B cell (primary cell): ENCODE measurements at regions not wholly inside any gene's neighbourhood (a gene's known extent, or its start where the extent isn't known, plus 50 kb on each side); places are given as distances from the start of the nearest gene placed in this dataset.

Source experiments
- ATAC-seq: fragments of 200-7000 bp; cut with Tn5 transposase; one replicate; pipeline ENCODE4 v1.10.0; 2021; ENCODE audit warnings: low read depth, mild to moderate bottlenecking, moderate number of reproducible peaks, moderate library complexity
- CTCF ChIA-PET: fragments of 350-600 bp; sonication (Branson Sonifier 250); formaldehyde crosslinking; loops from one replicate; lab custom pipeline; 2021; ENCODE audit warnings: antibody characterized with exemption, inconsistent platforms; lab: Charles Lee
- POLR2A ChIA-PET: fragments of 350-600 bp; sonication (Branson Sonifier 250); formaldehyde crosslinking; loops from one replicate; lab custom pipeline; 2021; ENCODE audit warnings: antibody characterized with exemption; lab: Charles Lee
- DNase-seq: peaks from one replicate; pipeline ENCODE4 v3.0.0; 2013
- H2AFZ ChIP-seq: 2 replicates; pipeline ENCODE4 v1.6.1; 2012; ENCODE audit warnings: mild to moderate bottlenecking, low read depth, low read length; ENCODE audit not compliant: insufficient read depth, poor library complexity, severe bottlenecking
- H3K27ac ChIP-seq, 2 donors: 1 replicate in 1 of 2; 2 replicates in 1 of 2; pipeline ENCODE4 v1.5.1; 2012 to 2013; ENCODE audit warnings: low read length in 2 of 2, mild to moderate bottlenecking in 2 of 2, moderate library complexity in 1 of 2
- H3K27me3 ChIP-seq, 4 experiments: fragments of 200-600 bp in 1 of 4; sonication (generic) in 1 of 4; replicated peaks in 1 of 4; 1 replicate in 2 of 4; 2 replicates in 2 of 4; pipeline versions ENCODE4 v1.6.1 to v1.7.0; 2013 to 2016; ENCODE audit warnings: low read length in 3 of 4, mild to moderate bottlenecking in 2 of 4, mixed read lengths in 1 of 4, moderate library complexity in 1 of 4; ENCODE audit not compliant: insufficient read depth in 4 of 4, control insufficient read depth in 3 of 4; ENCODE audit errors: control extremely low read depth in 1 of 4
- H3K36me3 ChIP-seq, 2 experiments: replicated peaks in 1 of 2; 1 replicate in 1 of 2; 2 replicates in 1 of 2; pipeline versions ENCODE4 v1.6.1 to v1.7.1; 2013; ENCODE audit warnings: low read length in 1 of 2; ENCODE audit not compliant: insufficient read depth in 2 of 2, control insufficient read depth in 1 of 2; ENCODE audit errors: control extremely low read depth in 1 of 2, extremely low read depth in 1 of 2
- H3K4me1 ChIP-seq, 2 donors: fragments of 200-600 bp in 1 of 2; sonication (generic) in 1 of 2; 1 replicate in 1 of 2; 2 replicates in 1 of 2; pipeline versions ENCODE4 v1.5.1 to v1.6.1; 2013 to 2017; ENCODE audit warnings: low read length in 2 of 2; ENCODE audit not compliant: control insufficient read depth in 2 of 2, insufficient read depth in 2 of 2
- H3K4me2 ChIP-seq: replicated peaks from 2 replicates; pipeline ENCODE3; 2012; ENCODE audit warnings: mild to moderate bottlenecking, low read depth, low read length; ENCODE audit not compliant: poor library complexity, severe bottlenecking
- H3K4me3 ChIP-seq, 5 experiments: fragments of 200-600 bp in 1 of 5; sonication (generic) in 1 of 5; 1 replicate in 3 of 5; 2 replicates in 2 of 5; pipeline versions ENCODE4 v1.5.1 to v1.7.0; 2011 to 2016; ENCODE audit warnings: low read length in 4 of 5, mild to moderate bottlenecking in 4 of 5, low read depth in 2 of 5, control low read depth in 1 of 5, moderate library complexity in 1 of 5; ENCODE audit not compliant: insufficient read depth in 1 of 5; ENCODE audit errors: control extremely low read depth in 1 of 5, extremely low read depth in 1 of 5
- H3K79me2 ChIP-seq: fragments of 200-600 bp; sonication (generic); one replicate; pipeline ENCODE4 v1.6.0; 2016; ENCODE audit warnings: low read length; ENCODE audit not compliant: control insufficient read depth, insufficient read depth
- H3K9ac ChIP-seq: fragments of 200-600 bp; sonication (generic); 2 replicates; pipeline ENCODE4 v1.6.1; 2017; ENCODE audit warnings: mild to moderate bottlenecking, low read length, moderate library complexity
- H3K9me3 ChIP-seq, 3 donors: one replicate each; pipeline versions ENCODE4 v1.6.1 to v1.7.1; 2013; ENCODE audit warnings: low read length in 2 of 3; ENCODE audit not compliant: control insufficient read depth in 2 of 3, insufficient read depth in 1 of 3; ENCODE audit errors: control extremely low read depth in 1 of 3
- H4K20me1 ChIP-seq: 2 replicates; pipeline ENCODE4 v1.6.0; 2012; ENCODE audit warnings: mild to moderate bottlenecking, low read length; ENCODE audit not compliant: insufficient read depth, control insufficient read depth, poor library complexity, severe bottlenecking
- H3K27ac Mint-ChIP-seq: one replicate; pipeline ENCODE4 v1.8.0; 2021; ENCODE audit warnings: mixed read lengths
- H3K27me3 Mint-ChIP-seq: one replicate; pipeline ENCODE4 v1.8.0; 2021; ENCODE audit warnings: mixed read lengths
- H3K4me1 Mint-ChIP-seq: one replicate; pipeline ENCODE4 v1.8.0; 2021; ENCODE audit warnings: mixed read lengths
- H3K4me3 Mint-ChIP-seq: one replicate; pipeline ENCODE4 v1.8.0; 2021; ENCODE audit warnings: mixed read lengths
- H3K9me3 Mint-ChIP-seq: one replicate; pipeline ENCODE4 v1.8.0; 2022; ENCODE audit warnings: mixed read lengths; ENCODE audit not compliant: insufficient read depth
- EZH2 ChIP-seq: IDR thresholded peaks from 2 replicates; pipeline ENCODE4 v1.6.1; 2012; ENCODE audit warnings: borderline replicate concordance, low read depth, mild to moderate bottlenecking, moderate library complexity, low read length; ENCODE audit not compliant: insufficient read depth, poor library complexity, severe bottlenecking
- WGBS: methylation state at CpG from one replicate; pipeline ENCODE4 v1.1.5; 2013; ENCODE audit warnings: missing lambda C conversion rate; ENCODE audit not compliant: insufficient coverage; 5-methylcytosine and 5-hydroxymethylcytosine counted together
- intact Hi-C: fragments of 100-400 bp; cut with micrococcal nuclease; formaldehyde crosslinking; loops from one replicate; pipeline ENCODE4 v1.10.0; 2022
- TF ChIP-seq, protein P1 (sequence below): fragments of 200-600 bp; IDR thresholded peaks from one replicate; pipeline ENCODE4 v1.8.0; 2022; ENCODE audit warnings: antibody characterized with exemption, mild to moderate bottlenecking

- Histone ChIP-seq H3K4me2 (no peak overlapping the region), H3K79me2 (no peaks in the 10 kb centered on the region), H3K36me3 (no peaks in the 10 kb centered on the region), H3K4me3 (no peak overlapping the region), H4K20me1 (no peaks in the 10 kb centered on the region), H3K9me3 (peaks cover 0 to 22% (median 0%) of the 10 kb centered on the region in 3 donors), H3K27me3 (peaks cover 0 to 4% (median 0%) of the 10 kb centered on the region in 4 experiments), H3K4me1 (no peaks in the 10 kb centered on the region), H2AFZ (no peak overlapping the region), H3K27ac (no peak overlapping the region), H3K9ac (no peak overlapping the region)
- Mint-ChIP-seq H3K27me3 (no peaks in the 10 kb centered on the region), H3K27ac (no peak overlapping the region), H3K4me3 (no peak overlapping the region), H3K9me3 (no peaks in the 10 kb centered on the region), H3K4me1 (no peaks in the 10 kb centered on the region)
- TF ChIP-seq, protein P1, sequence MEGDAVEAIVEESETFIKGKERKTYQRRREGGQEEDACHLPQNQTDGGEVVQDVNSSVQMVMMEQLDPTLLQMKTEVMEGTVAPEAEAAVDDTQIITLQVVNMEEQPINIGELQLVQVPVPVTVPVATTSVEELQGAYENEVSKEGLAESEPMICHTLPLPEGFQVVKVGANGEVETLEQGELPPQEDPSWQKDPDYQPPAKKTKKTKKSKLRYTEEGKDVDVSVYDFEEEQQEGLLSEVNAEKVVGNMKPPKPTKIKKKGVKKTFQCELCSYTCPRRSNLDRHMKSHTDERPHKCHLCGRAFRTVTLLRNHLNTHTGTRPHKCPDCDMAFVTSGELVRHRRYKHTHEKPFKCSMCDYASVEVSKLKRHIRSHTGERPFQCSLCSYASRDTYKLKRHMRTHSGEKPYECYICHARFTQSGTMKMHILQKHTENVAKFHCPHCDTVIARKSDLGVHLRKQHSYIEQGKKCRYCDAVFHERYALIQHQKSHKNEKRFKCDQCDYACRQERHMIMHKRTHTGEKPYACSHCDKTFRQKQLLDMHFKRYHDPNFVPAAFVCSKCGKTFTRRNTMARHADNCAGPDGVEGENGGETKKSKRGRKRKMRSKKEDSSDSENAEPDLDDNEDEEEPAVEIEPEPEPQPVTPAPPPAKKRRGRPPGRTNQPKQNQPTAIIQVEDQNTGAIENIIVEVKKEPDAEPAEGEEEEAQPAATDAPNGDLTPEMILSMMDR = no peak
- no peak for TF ChIP-seq EZH2
- POLR2A ChIA-PET = no interaction called here
- intact Hi-C loops = no loop called here
- CTCF ChIA-PET = no interaction called here
- no peak for DNase-seq
- ATAC-seq = no peak
- WGBS = no CpG with 5 or more reads among the region's 1 CpG
Observed at GRCh38 chr10:43976292-43976691, 327.6 kb upstream of the ZNF32 start.

GRCh38 chr10:43973801-43974200, 325.1 kb upstream of the ZNF32 start:
- Histone ChIP-seq H4K20me1 (no peaks in the 10 kb centered on the region), H3K27me3 (peaks cover 0 to 4% (median 0%) of the 10 kb centered on the region in 4 experiments), H3K36me3 (no peaks in the 10 kb centered on the region), H3K4me2 (no peak overlapping the region), H3K9me3 (peaks cover 0 to 20% (median 0%) of the 10 kb centered on the region in 3 donors), H3K9ac (no peak overlapping the region), H3K79me2 (no peaks in the 10 kb centered on the region), H2AFZ (no peak overlapping the region), H3K4me3 (no peak overlapping the region), H3K27ac (no peak overlapping the region), H3K4me1 (no peaks in the 10 kb centered on the region)
- H3K4me1 Mint-ChIP-seq = no peaks in the 10 kb centered on the region
- no peak overlapping the region for H3K27ac Mint-ChIP-seq
- H3K9me3 Mint-ChIP-seq = no peaks in the 10 kb centered on the region
- ATAC-seq (no peak), DNase-seq (no peak)
- POLR2A ChIA-PET = no interaction called here
- 92% methylated on average over 2 of the region's 3 CpGs for WGBS
- intact Hi-C loops = no loop called here
- TF ChIP-seq, protein P1 = no peak
- TF ChIP-seq EZH2 = no peak
- H3K27me3 Mint-ChIP-seq = peaks cover 4% of the 10 kb centered on the region
- no peak overlapping the region for H3K4me3 Mint-ChIP-seq
- CTCF ChIA-PET = no interaction called here
